ENCODE measurements at regions not wholly inside any gene's neighbourhood (a gene's known extent, or its start where the extent isn't known, plus 50 kb on each side); places are given as distances from the start of the nearest gene placed in this dataset.
"Not testable (repeated sequence)": the region's sequence is repeated elsewhere in the genome, so short reads cannot be mapped to it uniquely, and the experiment has no call there.

- no peak for DNase-seq (ENCODE audit: low read depth)
These were observed 376.3 kb upstream of the UBE2E3 start for GRCh38 chr2:180604077-180604476.

- no peak for DNase-seq (ENCODE audit: low read depth)
These were observed 379.4 kb upstream of the UBE2E3 start for GRCh38 chr2:180601016-180601415.

- DNase-seq (ENCODE audit: low read depth): no peak
These were observed 380.6 kb upstream of the UBE2E3 start for GRCh38 chr2:180599804-180600203.

- no peak for DNase-seq (ENCODE audit: low read depth)
These were observed 383.2 kb upstream of the UBE2E3 start for GRCh38 chr2:180597179-180597578.

GRCh38 chr2:180596453-180596852 is 384.0 kb upstream of the UBE2E3 start:
- no peak for DNase-seq (ENCODE audit: low read depth)

GRCh38 chr2:180591947-180592346 is 388.5 kb upstream of the UBE2E3 start:
- no peak for DNase-seq (ENCODE audit: low read depth)

- not testable (repeated sequence) for DNase-seq (ENCODE audit: low read depth)
These were observed 389.2 kb upstream of the UBE2E3 start for GRCh38 chr2:180591093-180591781.

- no peak for DNase-seq (ENCODE audit: low read depth)
These were observed 396.8 kb upstream of the UBE2E3 start for GRCh38 chr2:180583441-180584140.

- no peak for DNase-seq (ENCODE audit: low read depth)
These were observed 401.0 kb upstream of the UBE2E3 start for GRCh38 chr2:180579388-180579787.

GRCh38 chr2:180578441-180578840 is 402.0 kb upstream of the UBE2E3 start:
- DNase-seq (ENCODE audit: low read depth): no peak

GRCh38 chr2:180577567-180577966 is 402.8 kb upstream of the UBE2E3 start:
- no peak for DNase-seq (ENCODE audit: low read depth)

- no peak for DNase-seq (ENCODE audit: low read depth)
These were observed 406.5 kb upstream of the UBE2E3 start for GRCh38 chr2:180573951-180574350.

- no peak for DNase-seq (ENCODE audit: low read depth)
These were observed 408.1 kb upstream of the UBE2E3 start for GRCh38 chr2:180572346-180572745.

- DNase-seq (ENCODE audit: low read depth): no peak
These were observed 408.8 kb upstream of the UBE2E3 start for GRCh38 chr2:180571559-180571958.

- DNase-seq (ENCODE audit: low read depth): no peak
These were observed 409.5 kb upstream of the UBE2E3 start for GRCh38 chr2:180570864-180571263.

GRCh38 chr2:180564051-180564450 is 416.4 kb upstream of the UBE2E3 start:
- no peak for DNase-seq (ENCODE audit: low read depth)

- DNase-seq (ENCODE audit: low read depth): no peak
These were observed 418.0 kb upstream of the UBE2E3 start for GRCh38 chr2:180562378-180562777.

GRCh38 chr2:180559771-180560170 is 420.6 kb upstream of the UBE2E3 start:
- no peak for DNase-seq (ENCODE audit: low read depth)

- no peak for DNase-seq (ENCODE audit: low read depth)
These were observed 421.4 kb upstream of the UBE2E3 start for GRCh38 chr2:180559038-180559437.

GRCh38 chr2:180555391-180555965 is 424.9 kb upstream of the UBE2E3 start:
- DNase-seq (ENCODE audit: low read depth): no peak

GRCh38 chr2:180554330-180554729 is 426.1 kb upstream of the UBE2E3 start:
- DNase-seq (ENCODE audit: low read depth): no peak

- DNase-seq (ENCODE audit: low read depth): no peak
These were observed 427.2 kb upstream of the UBE2E3 start for GRCh38 chr2:180553094-180553715.

GRCh38 chr2:180542511-180542910 is 437.9 kb upstream of the UBE2E3 start:
- no peak for DNase-seq (ENCODE audit: low read depth)
